ENCODE measurements at regions not wholly inside any gene's neighbourhood (a gene's known extent, or its start where the extent isn't known, plus 50 kb on each side); places are given as distances from the start of the nearest gene placed in this dataset.

DNA sequence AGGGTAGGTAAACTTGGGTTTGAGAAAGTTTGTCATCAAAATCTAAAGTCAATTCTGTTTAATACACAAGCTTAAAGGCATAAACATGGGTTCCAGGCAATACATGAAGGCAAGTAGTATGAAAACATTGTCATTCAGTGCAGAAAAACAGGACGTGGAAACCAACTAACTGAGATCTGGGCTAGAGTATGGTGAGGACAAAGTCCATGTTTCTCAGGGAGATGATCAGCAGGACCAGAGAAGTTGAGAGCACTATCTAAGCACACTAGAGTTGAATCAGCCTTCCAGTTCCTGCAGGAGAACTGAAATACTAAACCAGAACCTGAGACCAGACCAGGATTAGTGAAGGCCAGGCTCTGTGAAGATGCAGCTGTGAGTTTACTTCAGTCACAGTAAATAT, 302.8 kb upstream of the CRIM1 start:
- H3K27ac ChIP-seq (ENCODE audit: low read length) = no peak overlapping the region
- no peaks in the 10 kb centered on the region for H4K20me1 ChIP-seq (ENCODE audit: insufficient read depth)
- no peak overlapping the region for H3K4me2 ChIP-seq (ENCODE audit: low read length)
- H3F3A ChIP-seq (ENCODE audit: insufficient read depth, low read length, poor library complexity, severe bottlenecking) = no peaks in the 10 kb centered on the region
- H3K9me3 ChIP-seq (ENCODE audit: low read length) = no peaks in the 10 kb centered on the region
- H3K79me2 ChIP-seq (replicated peaks; ENCODE audit: insufficient read depth, low read length) = no peaks in the 10 kb centered on the region
- H3K27me3 ChIP-seq (ENCODE audit: insufficient read depth, low read depth, low read length) = no peaks in the 10 kb centered on the region
- no peak overlapping the region for H3K9ac ChIP-seq (ENCODE audit: low read length)
- TF ChIP-seq, protein P1, sequence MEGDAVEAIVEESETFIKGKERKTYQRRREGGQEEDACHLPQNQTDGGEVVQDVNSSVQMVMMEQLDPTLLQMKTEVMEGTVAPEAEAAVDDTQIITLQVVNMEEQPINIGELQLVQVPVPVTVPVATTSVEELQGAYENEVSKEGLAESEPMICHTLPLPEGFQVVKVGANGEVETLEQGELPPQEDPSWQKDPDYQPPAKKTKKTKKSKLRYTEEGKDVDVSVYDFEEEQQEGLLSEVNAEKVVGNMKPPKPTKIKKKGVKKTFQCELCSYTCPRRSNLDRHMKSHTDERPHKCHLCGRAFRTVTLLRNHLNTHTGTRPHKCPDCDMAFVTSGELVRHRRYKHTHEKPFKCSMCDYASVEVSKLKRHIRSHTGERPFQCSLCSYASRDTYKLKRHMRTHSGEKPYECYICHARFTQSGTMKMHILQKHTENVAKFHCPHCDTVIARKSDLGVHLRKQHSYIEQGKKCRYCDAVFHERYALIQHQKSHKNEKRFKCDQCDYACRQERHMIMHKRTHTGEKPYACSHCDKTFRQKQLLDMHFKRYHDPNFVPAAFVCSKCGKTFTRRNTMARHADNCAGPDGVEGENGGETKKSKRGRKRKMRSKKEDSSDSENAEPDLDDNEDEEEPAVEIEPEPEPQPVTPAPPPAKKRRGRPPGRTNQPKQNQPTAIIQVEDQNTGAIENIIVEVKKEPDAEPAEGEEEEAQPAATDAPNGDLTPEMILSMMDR (IDR thresholded peaks at IDR 0.05; ENCODE audit: poor library complexity, severe bottlenecking) = no peak
- TF ChIP-seq POLR2AphosphoS5 (IDR thresholded peaks at IDR 0.05) (no peak), EZH2 (IDR thresholded peaks at IDR 0.05; ENCODE audit: borderline replicate concordance, insufficient read depth, low read length, poor library complexity, severe bottlenecking) (no peak), TAF1 (IDR thresholded peaks at IDR 0.05; ENCODE audit: low read depth) (no peak), RAD21 (conservative IDR thresholded peaks at IDR 0.05) (no peak), SMC3 (conservative IDR thresholded peaks at IDR 0.05; ENCODE audit: poor library complexity) (no peak), EP300 (conservative IDR thresholded peaks at IDR 0.05; ENCODE audit: poor library complexity, severe bottlenecking) (no peak), MXI1 (conservative IDR thresholded peaks at IDR 0.05; ENCODE audit: poor library complexity, severe bottlenecking) (no peak)
- TF ChIP-seq, protein P2, sequence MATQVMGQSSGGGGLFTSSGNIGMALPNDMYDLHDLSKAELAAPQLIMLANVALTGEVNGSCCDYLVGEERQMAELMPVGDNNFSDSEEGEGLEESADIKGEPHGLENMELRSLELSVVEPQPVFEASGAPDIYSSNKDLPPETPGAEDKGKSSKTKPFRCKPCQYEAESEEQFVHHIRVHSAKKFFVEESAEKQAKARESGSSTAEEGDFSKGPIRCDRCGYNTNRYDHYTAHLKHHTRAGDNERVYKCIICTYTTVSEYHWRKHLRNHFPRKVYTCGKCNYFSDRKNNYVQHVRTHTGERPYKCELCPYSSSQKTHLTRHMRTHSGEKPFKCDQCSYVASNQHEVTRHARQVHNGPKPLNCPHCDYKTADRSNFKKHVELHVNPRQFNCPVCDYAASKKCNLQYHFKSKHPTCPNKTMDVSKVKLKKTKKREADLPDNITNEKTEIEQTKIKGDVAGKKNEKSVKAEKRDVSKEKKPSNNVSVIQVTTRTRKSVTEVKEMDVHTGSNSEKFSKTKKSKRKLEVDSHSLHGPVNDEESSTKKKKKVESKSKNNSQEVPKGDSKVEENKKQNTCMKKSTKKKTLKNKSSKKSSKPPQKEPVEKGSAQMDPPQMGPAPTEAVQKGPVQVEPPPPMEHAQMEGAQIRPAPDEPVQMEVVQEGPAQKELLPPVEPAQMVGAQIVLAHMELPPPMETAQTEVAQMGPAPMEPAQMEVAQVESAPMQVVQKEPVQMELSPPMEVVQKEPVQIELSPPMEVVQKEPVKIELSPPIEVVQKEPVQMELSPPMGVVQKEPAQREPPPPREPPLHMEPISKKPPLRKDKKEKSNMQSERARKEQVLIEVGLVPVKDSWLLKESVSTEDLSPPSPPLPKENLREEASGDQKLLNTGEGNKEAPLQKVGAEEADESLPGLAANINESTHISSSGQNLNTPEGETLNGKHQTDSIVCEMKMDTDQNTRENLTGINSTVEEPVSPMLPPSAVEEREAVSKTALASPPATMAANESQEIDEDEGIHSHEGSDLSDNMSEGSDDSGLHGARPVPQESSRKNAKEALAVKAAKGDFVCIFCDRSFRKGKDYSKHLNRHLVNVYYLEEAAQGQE (IDR thresholded peaks at IDR 0.05; ENCODE audit: borderline replicate concordance) = no peak
- no peak overlapping the region for H3K4me3 ChIP-seq (ENCODE audit: low read length)
- no peak overlapping the region for H2AFZ ChIP-seq (ENCODE audit: low read depth, low read length)
- no peaks in the 10 kb centered on the region for H3K9me2 ChIP-seq (ENCODE audit: insufficient read depth, low read length)
- no peaks in the 10 kb centered on the region for H3K36me3 ChIP-seq (ENCODE audit: insufficient read depth, low read length)

DNA sequence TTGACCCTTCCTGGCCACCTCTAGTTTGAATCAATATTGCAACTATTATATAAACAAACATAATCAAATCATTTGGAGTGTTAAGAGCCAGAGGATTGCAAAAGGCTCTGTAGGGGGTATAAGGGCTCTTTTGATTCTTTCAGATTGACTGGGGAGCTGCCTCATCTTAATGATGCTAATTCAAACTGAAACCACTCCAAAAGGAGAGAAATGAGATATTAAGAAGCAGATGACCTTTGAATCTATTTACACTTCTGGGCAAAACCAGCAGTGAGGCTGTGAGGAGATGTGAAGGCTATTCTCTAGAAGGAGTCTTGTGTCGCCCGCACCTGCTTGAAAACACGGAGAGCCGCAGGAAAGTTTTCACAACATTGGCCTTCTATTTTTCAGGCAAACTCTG, 311.2 kb upstream of the CRIM1 start:
- no peaks in the 10 kb centered on the region for H4K20me1 ChIP-seq (ENCODE audit: insufficient read depth)
- H3K79me2 ChIP-seq (replicated peaks; ENCODE audit: insufficient read depth, low read length) = no peaks in the 10 kb centered on the region
- no peak for TF ChIP-seq EZH2 (IDR thresholded peaks at IDR 0.05; ENCODE audit: borderline replicate concordance, insufficient read depth, low read length, poor library complexity, severe bottlenecking)
- TF ChIP-seq SMC3 (conservative IDR thresholded peaks at IDR 0.05; ENCODE audit: poor library complexity) = no peak
- TF ChIP-seq, protein P2 (IDR thresholded peaks at IDR 0.05; ENCODE audit: borderline replicate concordance) = no peak
- no peak for TF ChIP-seq POLR2AphosphoS5 (IDR thresholded peaks at IDR 0.05)
- no peak for TF ChIP-seq RAD21 (conservative IDR thresholded peaks at IDR 0.05)
- no peak for TF ChIP-seq MXI1 (conservative IDR thresholded peaks at IDR 0.05; ENCODE audit: poor library complexity, severe bottlenecking)
- TF ChIP-seq TAF1 (IDR thresholded peaks at IDR 0.05; ENCODE audit: low read depth) = no peak
- TF ChIP-seq, protein P1 (IDR thresholded peaks at IDR 0.05; ENCODE audit: poor library complexity, severe bottlenecking) = no peak
- TF ChIP-seq EP300 (conservative IDR thresholded peaks at IDR 0.05; ENCODE audit: poor library complexity, severe bottlenecking) = no peak

More for the DNA sequence above, 311.2 kb upstream of the CRIM1 start:
- H3K36me3 ChIP-seq (ENCODE audit: insufficient read depth, low read length) = no peaks in the 10 kb centered on the region
- H3K27me3 ChIP-seq (ENCODE audit: insufficient read depth, low read depth, low read length) = no peaks in the 10 kb centered on the region
- no peaks in the 10 kb centered on the region for H3K9me3 ChIP-seq (ENCODE audit: low read length)
- no peak overlapping the region for H3K4me2 ChIP-seq (ENCODE audit: low read length)
- no peak overlapping the region for H3K9ac ChIP-seq (ENCODE audit: low read length)
- no peak overlapping the region for H3K27ac ChIP-seq (ENCODE audit: low read length)
- no peak overlapping the region for H2AFZ ChIP-seq (ENCODE audit: low read depth, low read length)
- no peaks in the 10 kb centered on the region for H3F3A ChIP-seq (ENCODE audit: insufficient read depth, low read length, poor library complexity, severe bottlenecking)
- no peak overlapping the region for H3K4me3 ChIP-seq (ENCODE audit: low read length)
- no peaks in the 10 kb centered on the region for H3K9me2 ChIP-seq (ENCODE audit: insufficient read depth, low read length)
